HTR-8/SVneo (cell line): ENCODE measurements at regions not wholly inside any gene's neighbourhood (a gene's known extent, or its start where the extent isn't known, plus 50 kb on each side); places are given as distances from the start of the nearest gene placed in this dataset.

Source experiments
- DNase-seq: peaks from one replicate; pipeline ENCODE4 v3.0.0; 2011; ENCODE audit warnings: low spot score, mixed read lengths; ENCODE audit not compliant: insufficient read length
- FAIRE-seq: peaks from 2 replicates; lab custom pipeline; 2011; peaks lifted over from hg19 to GRCh38; lab: Jason Lieb, UNC

DNA sequence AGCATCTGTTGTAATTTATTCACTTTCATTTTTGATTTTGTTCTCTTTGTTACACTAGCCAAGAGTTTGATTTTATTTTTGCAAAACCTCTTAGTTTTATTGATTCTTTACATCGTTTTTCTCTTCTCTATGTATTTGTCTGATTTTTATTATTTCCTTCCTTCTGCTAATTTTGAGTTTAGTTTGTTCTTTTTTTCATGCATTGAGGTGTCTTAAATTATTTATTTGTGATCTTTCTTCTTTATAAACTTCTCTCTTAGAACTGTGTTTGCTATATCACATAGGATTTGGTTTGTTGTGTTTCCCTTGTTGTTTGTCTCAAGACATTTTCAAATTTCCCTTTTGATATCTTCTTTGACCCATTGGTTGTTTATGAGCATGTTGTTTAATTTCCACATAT, 51.7 kb upstream of the NFKBIA start:
- no peak for FAIRE-seq
- no peak for DNase-seq

DNA sequence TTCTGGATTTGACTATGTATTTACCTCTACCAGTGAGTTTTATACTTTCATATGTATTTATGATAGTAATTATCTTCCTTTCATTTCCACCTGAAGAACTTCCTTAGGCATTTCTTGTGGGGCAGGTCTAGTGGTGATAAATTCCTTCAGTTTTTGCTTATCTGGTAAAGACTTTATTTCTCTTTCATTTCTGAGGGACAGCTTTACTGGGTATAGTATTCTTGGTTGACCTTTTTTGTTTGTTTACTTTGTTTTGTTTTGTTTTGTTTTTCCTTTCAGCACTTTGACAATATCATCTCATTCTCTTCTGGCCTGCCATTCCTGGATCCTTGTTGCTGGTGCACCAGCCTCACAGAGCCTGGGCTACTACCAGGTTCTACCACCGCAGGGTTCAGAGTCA, 53.9 kb upstream of the NFKBIA start:
- FAIRE-seq: no peak

DNA sequence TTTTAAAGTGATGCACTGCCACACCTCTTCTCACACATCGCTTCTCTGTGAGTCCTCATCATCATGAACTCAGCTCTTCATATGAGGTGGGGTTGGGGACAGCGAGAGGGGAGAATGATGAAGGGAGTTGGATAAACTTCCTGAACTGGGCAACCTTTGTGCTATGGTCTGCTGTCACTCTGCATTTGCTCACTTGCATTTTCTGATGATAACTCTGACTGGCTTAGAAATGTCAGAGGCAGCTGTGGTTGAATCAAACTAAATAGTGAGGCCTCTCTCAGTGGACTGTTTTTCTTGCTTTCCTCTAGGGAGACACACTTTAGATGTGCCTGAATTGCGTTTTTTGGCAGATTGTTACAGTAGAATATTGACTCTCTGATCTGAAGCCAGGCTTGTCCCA, 55.2 kb upstream of the NFKBIA start:
- FAIRE-seq: no peak
- no peak for DNase-seq

More for the DNA sequence above, 53.9 kb upstream of the NFKBIA start:
- DNase-seq: no peak

DNA sequence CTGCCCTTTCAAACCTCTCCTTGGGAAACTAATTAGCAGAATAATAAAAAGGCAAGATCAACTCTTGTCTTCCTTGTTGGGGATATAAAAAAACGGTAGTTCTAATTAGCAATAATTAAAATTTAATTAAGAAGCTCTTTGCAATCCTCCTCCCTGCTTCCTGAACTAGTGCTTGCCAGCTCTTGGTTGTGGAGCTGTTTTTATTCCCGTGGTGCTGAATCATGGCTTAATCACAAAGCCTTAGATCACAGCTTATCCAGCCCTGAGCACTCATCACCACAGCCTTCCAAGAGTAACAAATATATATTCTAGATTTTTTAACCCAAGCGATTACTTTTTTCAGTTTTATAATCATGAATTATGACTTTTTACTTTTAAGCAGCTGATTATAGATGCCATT, 63.2 kb upstream of the INSM2 start:
- DNase-seq: peak; percentile 8
- no peak for FAIRE-seq

DNA sequence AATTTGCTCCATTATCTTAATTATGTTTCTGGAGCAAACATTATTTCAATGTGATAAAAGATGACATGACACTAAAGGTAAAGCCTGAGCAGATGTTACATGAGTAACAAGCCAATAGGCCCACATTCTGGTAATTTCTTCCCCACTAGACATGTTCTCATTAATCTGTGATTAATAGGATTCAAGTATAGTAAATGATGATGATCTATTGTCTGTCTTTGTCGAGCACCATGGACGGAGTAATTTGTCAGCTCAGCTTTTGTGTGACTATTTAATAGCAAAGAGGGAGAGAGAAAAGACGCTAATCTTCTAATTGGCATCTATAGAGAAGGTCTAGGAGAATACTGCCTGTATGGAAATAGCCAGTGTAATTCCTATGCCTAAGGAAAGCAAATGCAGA, 62.2 kb upstream of the INSM2 start:
- DNase-seq (no peak), FAIRE-seq (no peak)

DNA sequence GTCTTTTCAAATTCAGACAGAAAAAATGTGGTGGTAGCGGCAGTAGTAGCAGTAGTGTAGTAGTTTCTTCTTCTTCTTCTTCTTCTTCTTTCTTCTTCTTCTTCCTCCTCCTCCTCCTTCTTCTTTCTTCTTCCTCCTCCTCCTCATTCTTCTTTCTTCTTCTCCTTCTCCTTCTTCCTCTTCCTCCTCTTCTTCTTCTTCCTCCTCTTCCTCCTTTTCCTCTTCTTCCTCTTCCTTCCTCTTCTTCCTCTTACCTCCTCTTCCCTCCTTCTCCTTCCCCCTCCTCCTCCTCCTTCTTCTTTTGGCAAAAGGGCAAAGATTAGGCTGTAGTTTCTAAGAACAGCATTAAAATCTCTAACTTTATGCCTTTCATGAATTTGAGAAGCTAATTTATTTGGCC, 59.6 kb upstream of the INSM2 start:
- FAIRE-seq (no peak), DNase-seq (no peak)

DNA sequence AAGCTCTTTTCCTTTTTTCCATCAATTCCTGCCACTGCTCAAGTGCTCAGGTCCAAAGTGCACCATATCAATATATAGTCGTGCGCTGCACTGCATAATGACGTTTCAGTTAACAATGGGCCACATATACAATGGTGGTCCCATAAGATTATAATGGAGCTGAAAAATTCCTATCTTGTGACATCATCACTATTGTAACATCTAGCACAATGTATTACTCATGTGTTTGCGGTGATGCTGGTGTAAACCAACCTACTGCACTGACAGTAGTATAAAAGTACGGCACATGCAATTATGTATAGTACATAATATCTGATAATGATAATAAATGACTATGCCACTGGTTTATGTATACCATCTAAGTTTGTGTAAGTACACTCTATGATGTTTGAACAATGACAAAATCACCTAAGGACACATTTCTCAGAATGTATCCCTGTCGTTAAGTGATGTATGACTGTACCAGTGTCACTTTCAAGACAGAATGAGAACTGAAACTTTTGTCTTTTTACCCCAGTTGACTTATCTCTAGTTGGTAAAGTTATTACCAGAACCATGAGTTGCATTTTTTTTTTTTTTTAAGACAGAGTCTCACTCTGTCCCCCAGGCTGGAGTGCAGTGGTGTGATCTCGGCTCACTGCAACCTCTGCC, 53.7 kb upstream of the INSM2 start:
- no peak for FAIRE-seq
- DNase-seq: no peak

DNA sequence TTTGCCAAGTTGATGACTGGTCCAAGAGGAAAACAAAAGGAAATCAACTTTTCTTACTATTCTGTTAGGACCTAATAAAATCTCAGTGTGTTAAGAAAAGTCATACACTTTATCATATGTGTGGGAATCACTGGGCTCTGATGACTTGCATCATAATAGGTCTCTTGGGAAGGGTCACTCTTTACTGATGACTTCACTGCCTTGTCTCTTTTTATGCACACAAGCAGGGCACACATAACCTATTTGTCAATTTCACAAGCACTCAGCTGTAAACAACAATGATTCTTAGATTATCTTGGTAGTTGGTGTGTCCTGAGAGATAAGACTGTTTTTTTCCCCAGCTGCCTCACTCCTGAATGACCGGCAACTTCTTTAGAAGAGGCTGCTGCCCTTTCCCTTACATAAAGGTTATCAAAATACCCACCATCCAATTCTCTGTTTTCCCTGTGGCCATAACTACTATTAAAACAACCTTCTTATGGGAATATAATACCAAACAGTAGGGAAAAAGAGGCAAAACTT, 50.9 kb upstream of the INSM2 start:
- FAIRE-seq (no peak), DNase-seq (no peak)
